H7 (cell line): ENCODE measurements at regions not wholly inside any gene's neighbourhood (a gene's known extent, or its start where the extent isn't known, plus 50 kb on each side); places are given as distances from the start of the nearest gene placed in this dataset.

Experiments used
- DNase-seq: peaks from one replicate; pipeline ENCODE4 v3.0.0; 2012
- H3K27me3 ChIP-seq: 2 replicates; pipeline ENCODE4 v1.6.0; 2011; ENCODE audit warnings: mild to moderate bottlenecking, low read length; ENCODE audit not compliant: control insufficient read depth, insufficient read depth
- H3K36me3 ChIP-seq: replicated peaks from 2 replicates; pipeline ENCODE4 v1.5.1; 2011; ENCODE audit warnings: low read length; ENCODE audit not compliant: control insufficient read depth, insufficient read depth
- H3K4me3 ChIP-seq: 2 replicates; pipeline ENCODE4 v1.5.1; 2011; ENCODE audit warnings: low read depth, mild to moderate bottlenecking, control low read depth, low read length, moderate library complexity; ENCODE audit not compliant: insufficient read depth

DNA sequence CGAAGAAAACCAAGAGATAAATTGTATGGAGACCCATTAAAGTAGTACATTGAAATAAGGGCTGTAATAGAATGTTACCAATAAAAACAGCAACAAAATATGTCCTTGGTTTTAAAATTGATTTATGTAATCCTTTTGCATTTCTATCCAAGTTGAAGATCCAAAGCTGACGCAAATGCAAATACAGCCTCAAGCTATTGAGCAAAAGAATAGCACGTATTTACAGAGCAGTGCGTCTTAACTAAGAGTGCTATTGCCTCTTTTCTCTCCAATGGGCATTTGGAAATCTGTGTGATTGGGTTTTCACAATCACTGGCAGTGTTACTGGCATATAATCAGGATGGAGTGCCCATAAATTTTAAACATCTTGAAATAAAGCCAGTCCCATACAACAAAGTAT is 417.4 kb downstream of the TLL1 start:
- no peaks in the 10 kb centered on the region for H3K36me3 ChIP-seq
- DNase-seq: no peak

DNA sequence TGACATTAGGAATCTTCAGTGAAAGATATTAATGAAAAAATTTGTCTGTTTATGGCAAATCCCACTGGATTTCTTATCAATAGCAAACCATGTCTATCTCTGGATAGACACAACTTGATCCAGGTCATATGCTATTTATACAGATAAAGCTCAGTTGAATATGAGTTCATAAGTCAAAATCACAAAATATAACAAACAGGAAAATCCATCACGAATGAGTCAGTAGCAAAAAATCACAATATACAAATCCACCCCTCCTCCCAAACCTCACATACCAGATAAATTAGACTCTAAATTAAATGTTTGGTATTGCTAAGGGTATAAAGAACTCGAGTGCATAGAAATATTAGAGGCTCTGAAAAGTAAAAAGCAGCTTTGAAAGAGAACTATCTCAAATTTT is 420.5 kb downstream of the TLL1 start:
- DNase-seq: no peak
- Histone ChIP-seq H3K27me3 (no peaks in the 10 kb centered on the region), H3K36me3 (no peaks in the 10 kb centered on the region), H3K4me3 (no peak overlapping the region)

More for the DNA sequence above, 417.4 kb downstream of the TLL1 start:
- H3K27me3 ChIP-seq: no peaks in the 10 kb centered on the region
- H3K4me3 ChIP-seq: no peak overlapping the region

DNA sequence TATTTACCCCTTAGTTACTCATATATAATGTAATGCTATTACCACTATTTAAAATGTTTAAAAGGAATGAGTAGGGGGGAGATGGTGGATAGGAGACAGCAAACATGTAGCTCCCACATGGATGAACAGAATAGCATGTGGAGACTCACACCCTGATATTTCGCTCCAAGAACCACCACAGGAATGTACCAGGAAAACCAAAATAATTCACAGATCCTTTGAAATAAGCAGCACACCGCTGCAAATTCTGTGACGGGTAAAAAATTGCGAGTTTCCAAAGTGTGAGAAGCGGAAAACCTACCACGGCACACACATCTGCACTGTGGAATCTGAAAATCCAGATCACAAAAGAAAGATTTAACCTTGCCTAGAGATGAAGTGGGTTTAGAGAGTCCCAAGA is 428.2 kb downstream of the TLL1 start:
- DNase-seq: no peak
- Histone ChIP-seq H3K36me3 (no peaks in the 10 kb centered on the region), H3K4me3 (no peak overlapping the region), H3K27me3 (no peaks in the 10 kb centered on the region)

DNA sequence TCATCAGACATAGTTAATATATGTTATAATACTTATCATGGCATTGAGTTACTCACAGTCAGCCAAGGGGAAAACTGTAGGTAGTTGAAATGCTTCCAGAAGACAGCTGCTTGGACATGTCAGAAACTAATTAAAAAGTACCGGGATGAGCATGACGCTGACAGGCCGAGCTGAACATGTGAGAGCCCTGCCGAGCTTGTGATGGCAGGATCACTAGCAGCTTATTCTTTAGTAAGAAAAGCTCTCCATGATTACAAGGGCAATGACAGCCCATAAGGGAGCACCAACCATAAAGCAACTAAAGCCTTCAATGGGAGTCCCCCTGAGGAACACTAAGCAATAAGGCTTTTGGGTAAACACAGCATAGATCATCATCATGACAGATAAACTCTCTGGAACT is 435.6 kb downstream of the TLL1 start:
- no peaks in the 10 kb centered on the region for H3K27me3 ChIP-seq
- DNase-seq: no peak
- no peaks in the 10 kb centered on the region for H3K36me3 ChIP-seq
- H3K4me3 ChIP-seq: no peak overlapping the region

DNA sequence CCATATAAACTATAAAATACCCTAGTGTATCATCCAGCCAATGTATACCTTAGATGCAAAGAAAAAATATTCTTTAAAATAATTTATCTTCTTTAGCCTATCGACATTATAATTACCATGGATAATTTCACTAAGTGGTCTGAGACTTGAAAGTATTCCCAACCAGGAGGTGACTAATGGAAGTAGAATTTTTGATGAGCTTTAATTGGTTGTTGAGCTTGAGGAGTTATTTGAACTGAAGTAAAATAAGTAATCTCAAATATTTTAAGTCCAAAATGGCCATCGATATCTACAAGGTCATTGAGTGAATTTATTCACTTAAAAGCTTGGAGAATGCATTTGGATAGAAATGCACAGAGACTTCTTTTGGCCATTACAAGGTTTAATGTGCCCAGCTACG is 436.2 kb downstream of the TLL1 start:
- H3K4me3 ChIP-seq: no peak overlapping the region
- no peak for DNase-seq
- no peaks in the 10 kb centered on the region for H3K36me3 ChIP-seq
- H3K27me3 ChIP-seq: no peaks in the 10 kb centered on the region

DNA sequence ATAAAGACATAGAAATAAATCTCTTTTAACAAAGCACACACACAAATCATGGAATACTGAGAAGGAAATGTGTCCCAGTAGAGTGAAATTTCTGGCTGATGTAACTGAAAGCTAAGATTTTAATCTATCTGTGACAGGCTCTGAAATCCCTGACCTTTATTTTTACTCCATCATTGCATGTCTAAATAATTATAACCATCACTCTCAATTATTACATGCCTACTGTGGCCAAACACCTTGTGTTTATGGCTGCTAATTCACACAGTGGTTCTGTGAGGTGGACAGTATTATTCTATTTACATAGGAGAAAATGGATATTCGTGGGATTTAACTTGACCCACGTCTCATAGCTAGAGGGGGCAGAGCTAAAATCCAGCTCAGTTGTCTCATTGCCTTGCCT is 438.1 kb downstream of the TLL1 start:
- no peak for DNase-seq
- no peak overlapping the region for H3K4me3 ChIP-seq
- no peaks in the 10 kb centered on the region for H3K27me3 ChIP-seq
- H3K36me3 ChIP-seq: no peaks in the 10 kb centered on the region

DNA sequence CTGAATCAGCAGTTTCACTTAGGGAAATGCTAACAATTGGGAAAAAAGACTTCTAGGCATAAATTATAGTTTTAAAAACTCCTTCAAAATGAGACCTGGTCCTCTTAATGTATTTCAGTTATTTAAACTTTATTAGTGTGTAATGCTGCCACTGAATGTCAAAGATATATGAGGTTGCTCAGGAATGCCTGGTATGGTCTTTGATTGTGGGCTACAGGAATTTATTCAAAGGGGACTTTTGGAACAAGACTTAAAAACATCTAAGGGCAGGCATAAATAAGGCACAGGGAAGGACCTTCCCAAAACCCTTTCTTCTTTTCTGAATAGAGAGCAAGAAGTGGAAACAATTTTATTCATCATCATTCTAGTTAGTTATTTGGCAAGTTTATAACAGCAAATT is 439.1 kb downstream of the TLL1 start:
- DNase-seq: no peak
- no peaks in the 10 kb centered on the region for H3K27me3 ChIP-seq
- H3K36me3 ChIP-seq: no peaks in the 10 kb centered on the region
- H3K4me3 ChIP-seq: no peak overlapping the region

DNA sequence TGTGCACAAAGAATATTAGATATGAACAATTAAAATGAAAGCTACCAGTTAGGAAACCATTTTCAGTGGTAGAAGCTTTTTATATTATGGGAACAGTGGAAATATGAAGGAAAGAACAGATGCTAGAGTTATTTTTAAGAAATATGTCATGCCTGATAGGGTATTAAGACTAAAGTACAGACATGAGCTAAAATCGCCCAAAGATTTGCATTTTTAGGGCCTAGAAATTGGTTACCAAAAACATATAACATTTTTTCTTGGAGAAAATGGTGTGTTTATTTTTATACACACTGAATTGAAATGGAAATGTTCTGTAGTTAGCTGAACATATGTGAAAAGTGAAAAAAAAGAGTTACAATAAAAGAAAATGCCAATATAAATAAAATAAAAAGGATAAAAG is 441.9 kb downstream of the TLL1 start:
- DNase-seq: no peak
- no peaks in the 10 kb centered on the region for H3K36me3 ChIP-seq
- H3K4me3 ChIP-seq: no peak overlapping the region
- no peaks in the 10 kb centered on the region for H3K27me3 ChIP-seq

DNA sequence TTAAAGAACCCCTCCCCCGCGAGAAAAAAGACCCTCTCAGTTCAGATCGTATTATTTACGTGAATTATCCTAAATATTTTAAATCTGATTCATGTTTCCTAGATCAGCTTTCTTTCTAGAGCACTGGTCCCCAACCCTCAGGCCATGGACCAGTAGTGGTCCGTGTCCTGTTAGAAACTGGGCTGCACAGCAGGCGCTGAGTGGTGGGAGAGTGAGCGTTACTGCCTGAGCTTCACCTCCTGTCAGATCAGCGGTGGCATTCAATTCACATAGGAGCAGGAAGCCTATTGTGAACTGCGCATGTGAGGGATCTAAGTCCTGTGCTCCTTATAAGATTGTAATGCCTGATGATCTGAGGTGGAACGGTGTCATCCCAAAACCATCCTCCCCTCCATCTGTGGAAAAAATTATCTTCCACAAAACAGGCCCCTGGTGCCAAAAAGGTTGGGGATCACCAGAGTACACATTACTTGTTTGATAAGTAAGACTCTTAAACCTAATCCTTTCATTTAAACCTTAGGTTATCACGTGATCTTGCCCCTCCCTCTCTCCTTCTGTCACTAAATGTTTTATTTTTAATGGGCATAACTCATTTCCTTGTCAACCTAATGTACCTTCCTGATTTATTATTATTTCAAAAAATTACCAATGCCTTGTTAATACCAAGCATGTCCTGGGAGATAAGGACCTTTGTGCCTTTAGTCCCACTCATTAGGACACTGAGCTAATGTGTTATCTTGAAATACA is 442.9 kb downstream of the TLL1 start:
- H3K4me3 ChIP-seq: no peak overlapping the region
- H3K36me3 ChIP-seq: no peaks in the 10 kb centered on the region
- DNase-seq: no peak

DNA sequence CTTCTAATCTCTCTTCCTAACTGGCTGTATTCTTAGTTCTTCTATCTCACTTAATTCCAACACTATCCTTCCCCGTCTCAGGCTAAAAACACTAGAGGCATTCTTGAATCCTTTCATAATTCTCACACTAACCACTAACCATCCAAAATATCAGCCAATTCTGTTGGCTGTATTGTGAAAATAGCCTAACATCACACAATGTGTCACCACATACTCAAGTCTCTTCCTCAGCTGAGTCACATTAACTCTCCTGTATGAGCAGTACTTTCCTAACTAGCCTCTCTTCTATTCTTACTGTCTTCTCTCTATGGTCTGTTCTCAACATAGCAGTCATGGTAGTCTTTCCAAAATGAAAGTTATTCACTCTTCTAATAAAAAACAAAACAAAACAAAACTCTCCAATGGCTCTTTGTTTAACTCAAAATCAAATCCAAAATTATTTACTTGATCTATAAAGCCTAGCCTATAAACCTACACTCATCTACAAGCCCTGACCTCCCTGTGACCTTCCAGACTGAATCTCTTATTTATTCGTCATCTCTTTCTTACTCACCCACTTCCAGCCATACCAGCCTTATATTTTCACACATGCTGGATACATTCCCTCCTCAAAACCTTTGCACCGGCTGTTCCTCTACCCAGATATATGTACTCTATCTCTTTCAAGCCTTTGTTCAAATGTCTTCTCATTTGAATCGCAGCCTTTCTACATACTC is 445.9 kb downstream of the TLL1 start:
- Histone ChIP-seq H3K27me3 (no peaks in the 10 kb centered on the region), H3K36me3 (no peaks in the 10 kb centered on the region), H3K4me3 (no peak overlapping the region)
- DNase-seq: no peak

More for the DNA sequence above, 442.9 kb downstream of the TLL1 start:
- H3K27me3 ChIP-seq: no peaks in the 10 kb centered on the region

DNA sequence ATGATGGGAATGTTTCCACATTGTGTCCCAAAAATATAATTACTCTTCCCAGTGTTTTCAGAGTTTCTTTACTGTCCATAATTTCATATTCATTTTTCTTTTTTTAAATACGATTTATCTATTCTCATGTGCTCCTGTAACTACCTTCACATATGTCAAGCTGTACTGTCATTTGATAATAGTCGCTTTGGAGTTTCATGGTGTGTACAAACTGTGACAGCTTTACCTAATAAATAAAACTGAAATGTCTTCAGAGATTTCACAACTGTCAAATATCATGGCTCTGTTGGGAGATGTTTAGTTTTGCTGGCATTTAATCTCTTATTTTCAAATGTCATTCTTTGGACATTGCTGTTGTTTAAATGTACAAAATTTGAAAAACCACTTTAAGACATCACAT is 450.2 kb downstream of the TLL1 start:
- no peaks in the 10 kb centered on the region for H3K36me3 ChIP-seq
- no peak for DNase-seq
- no peaks in the 10 kb centered on the region for H3K27me3 ChIP-seq
- H3K4me3 ChIP-seq: no peak overlapping the region

DNA sequence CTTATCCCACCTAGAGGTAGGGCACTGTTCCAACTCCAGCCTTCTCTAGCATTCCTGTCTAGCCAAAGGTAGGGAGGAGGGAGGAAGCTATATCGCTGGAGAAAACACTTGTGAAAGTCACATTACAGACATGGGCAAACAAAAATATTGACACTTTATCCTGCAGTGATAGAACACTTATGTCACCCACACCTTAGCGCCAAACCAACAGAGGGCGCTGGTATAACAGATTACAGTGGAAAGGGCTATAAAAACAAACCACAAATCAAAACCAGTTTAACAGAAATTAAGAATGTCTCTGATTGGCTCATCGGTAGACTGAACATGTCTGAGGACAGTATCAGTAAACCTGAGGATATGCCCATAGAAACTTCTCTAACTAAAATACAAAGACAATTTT is 451.3 kb downstream of the TLL1 start:
- H3K36me3 ChIP-seq: no peaks in the 10 kb centered on the region
- no peaks in the 10 kb centered on the region for H3K27me3 ChIP-seq
- peak; percentile 0 for DNase-seq
- H3K4me3 ChIP-seq: no peak overlapping the region

DNA sequence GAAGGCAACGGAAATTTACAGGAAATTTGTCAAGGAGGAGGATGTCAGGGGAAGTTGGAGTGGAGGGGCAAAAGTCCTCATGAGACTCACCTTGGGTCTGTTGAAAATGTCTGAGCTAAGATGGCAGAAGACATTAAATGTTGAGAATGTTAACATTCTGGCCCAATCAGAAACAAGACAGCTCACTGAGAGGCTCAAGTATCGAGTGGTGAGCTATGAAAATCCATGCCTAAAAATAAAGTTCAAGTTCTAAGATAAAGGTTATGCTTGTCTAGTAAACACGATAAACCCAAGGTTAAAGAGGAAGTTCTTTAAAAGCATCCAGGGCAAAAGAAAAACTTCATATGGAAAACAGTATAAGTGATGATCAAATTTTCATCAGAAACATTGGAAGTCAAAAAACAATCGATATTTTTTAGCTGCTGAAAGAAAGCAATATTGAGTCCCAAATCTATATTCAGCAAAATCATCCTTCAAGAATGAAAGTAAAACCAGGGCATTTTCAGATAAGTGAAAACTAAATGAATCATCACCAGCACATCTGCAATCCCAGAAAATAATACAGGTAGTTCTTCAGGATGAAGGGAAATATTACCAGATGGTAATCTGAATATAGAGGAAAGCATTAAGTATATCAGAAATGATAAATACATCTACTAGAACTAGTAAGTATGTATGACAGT is 462.4 kb downstream of the TLL1 start:
- Histone ChIP-seq H3K27me3 (no peaks in the 10 kb centered on the region), H3K4me3 (no peak overlapping the region), H3K36me3 (no peaks in the 10 kb centered on the region)
- DNase-seq: no peak

DNA sequence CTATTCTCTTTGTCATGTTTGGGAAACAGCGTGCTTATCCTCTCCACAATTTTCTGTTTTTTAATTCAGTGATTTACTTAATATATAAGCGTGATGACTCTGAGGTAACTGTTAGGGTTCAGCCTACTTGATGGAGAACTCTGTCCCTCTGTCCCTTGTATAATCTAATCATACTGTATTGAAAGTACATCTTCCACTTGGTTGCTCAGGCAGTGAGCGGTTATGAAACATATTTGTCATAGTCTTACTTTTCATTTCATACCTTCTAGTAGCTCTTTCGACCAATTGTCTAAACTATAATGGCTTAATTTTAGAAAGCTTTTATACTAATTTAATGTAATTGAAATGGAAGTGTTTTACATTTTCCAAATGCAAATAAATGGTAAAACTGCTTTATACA is 469.0 kb downstream of the TLL1 start:
- DNase-seq: no peak
- Histone ChIP-seq H3K27me3 (no peaks in the 10 kb centered on the region), H3K4me3 (no peak overlapping the region), H3K36me3 (no peaks in the 10 kb centered on the region)

DNA sequence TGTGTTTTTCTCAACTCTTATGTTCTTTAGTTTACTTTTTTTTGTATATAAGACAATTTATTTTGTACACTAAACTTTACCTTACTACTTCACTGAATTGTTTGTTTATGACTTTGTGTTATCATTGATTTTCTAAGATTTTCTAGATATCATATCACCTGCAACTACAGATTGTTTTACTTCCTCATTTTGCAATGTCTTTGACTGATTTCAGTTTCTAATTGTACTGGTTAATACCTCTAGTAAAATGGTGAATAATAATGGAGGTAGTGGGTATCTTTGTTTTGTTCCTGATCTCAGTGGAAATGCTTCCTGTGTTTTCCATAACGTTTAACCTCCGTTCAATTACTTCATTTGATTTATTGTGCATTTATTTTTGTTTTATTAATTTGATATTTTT is 490.2 kb downstream of the TLL1 start:
- Histone ChIP-seq H3K27me3 (no peaks in the 10 kb centered on the region), H3K36me3 (no peaks in the 10 kb centered on the region), H3K4me3 (no peak overlapping the region)
- DNase-seq: no peak
